Transverse colon (tissue), 4 donors: ENCODE measurements at regions not wholly inside any gene's neighbourhood (a gene's known extent, or its start where the extent isn't known, plus 50 kb on each side); places are given as distances from the start of the nearest gene placed in this dataset.

Experiments used
- DNase-seq: peaks from one replicate; pipeline ENCODE4 v3.0.0-alpha.2; 2019
- H3K27ac ChIP-seq, 4 donors: fragments of 200-600 bp; sonication (generic); 2 replicates each; pipeline ENCODE4 v1.5.1; 2016 to 2018; ENCODE audit warnings: inconsistent platforms in 4 of 4
- H3K27me3 ChIP-seq: fragments of 200-600 bp; sonication (generic); 2 replicates; pipeline ENCODE4 v1.5.1; 2017; ENCODE audit warnings: inconsistent platforms
- H3K36me3 ChIP-seq, 4 donors: fragments of 200-600 bp; sonication (generic); 2 replicates each; pipeline ENCODE4 v1.5.1; 2017 to 2019; ENCODE audit warnings: inconsistent platforms in 4 of 4
- H3K4me1 ChIP-seq, 4 donors: fragments of 200-600 bp; sonication (generic); 2 replicates each; pipeline ENCODE4 v1.5.1; 2017 to 2020; ENCODE audit warnings: inconsistent platforms in 4 of 4
- H3K4me3 ChIP-seq, 4 donors: fragments of 200-600 bp; sonication (generic); 1 replicate in 1 of 4; 2 replicates in 3 of 4; pipeline versions ENCODE4 v1.5.1 to v1.6.1; 2017 to 2019; ENCODE audit warnings: inconsistent platforms in 4 of 4
- H3K9me3 ChIP-seq, 2 donors: fragments of 200-600 bp; sonication (generic); 2 replicates each; pipeline ENCODE4 v1.5.1; 2017 to 2019; ENCODE audit warnings: inconsistent platforms in 2 of 2
- EP300 ChIP-seq: sonication (generic); formaldehyde crosslinking; IDR thresholded peaks from one replicate; pipeline ENCODE4 v1.6.1; 2017; ENCODE audit warnings: antibody characterized with exemption, low read depth
- POLR2A ChIP-seq: fragments of 450-650 bp; IDR thresholded peaks from one replicate; pipeline ENCODE4 v1.6.1; 2016; ENCODE audit warnings: antibody characterized with exemption, mild to moderate bottlenecking, moderate library complexity
- POLR2AphosphoS5 ChIP-seq, 3 donors: sonication (generic); formaldehyde crosslinking; IDR thresholded peaks; one replicate each; pipeline ENCODE4 v1.6.1; 2016; ENCODE audit warnings: antibody characterized with exemption in 3 of 3
- WGBS, 2 donors: methylation state at CpG; one replicate each; pipeline ENCODE4 v1.1.5; 2018; ENCODE audit warnings: low coverage in 1 of 2; 5-methylcytosine and 5-hydroxymethylcytosine counted together
- in situ Hi-C, 4 donors: fragments of 200-750 bp; cut with MboI; loops; one replicate each; pipeline versions ENCODE4 v1.15.0 to v1.15.1; 2017; ENCODE audit warnings: low sequenced_read_pairs in 3 of 4, low pct_ligation_motif_present in 1 of 4, low pct_unique_long_range_greater_than_20kb in 1 of 4
- intact Hi-C: fragments of 100-400 bp; cut with DNase I; formaldehyde crosslinking; loops from one replicate; pipeline ENCODE4 v1.15.1; 2023; ENCODE audit warnings: low total_unique reads
- TF ChIP-seq, protein P1 (sequence below), 5 experiments: fragments of 200-600 bp in 3 of 5; fragments of 450-650 bp in 2 of 5; sonication (generic) in 3 of 5; IDR thresholded peaks; 1 replicate in 2 of 5; 2 replicates in 3 of 5; pipeline ENCODE4 v1.5.1; 2016 to 2017; ENCODE audit warnings: antibody characterized with exemption in 5 of 5, inconsistent platforms in 3 of 5, mild to moderate bottlenecking in 2 of 5, moderate library complexity in 1 of 5

DNA sequence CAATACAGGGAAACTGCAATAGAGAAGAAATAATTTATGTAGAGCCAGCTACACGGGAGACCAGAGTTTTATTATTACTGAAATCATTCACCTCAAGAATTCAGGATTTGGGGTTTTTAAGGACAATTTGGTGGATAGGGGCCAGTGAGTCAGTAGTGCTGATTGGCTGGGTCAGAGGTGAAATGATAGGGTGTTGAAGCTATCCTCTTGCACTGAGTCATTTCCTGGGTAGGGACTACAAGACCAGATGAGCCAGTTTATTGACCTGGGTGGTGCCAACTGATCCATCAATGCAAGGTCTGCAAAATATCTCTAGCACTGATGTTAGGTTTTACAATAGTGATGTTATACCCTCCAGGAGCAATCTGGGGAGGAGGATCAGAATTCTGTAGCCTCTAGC lies 486.3 kb downstream of the LRIG3 start:
- Histone ChIP-seq H3K36me3 (no peaks in the 10 kb centered on the region), H3K27ac (no peak overlapping the region), H3K4me1 (no peaks in the 10 kb centered on the region), H3K4me3 (no peak overlapping the region), H3K9me3 (no peaks in the 10 kb centered on the region), H3K27me3 (no peaks in the 10 kb centered on the region)
- TF ChIP-seq, protein P1, sequence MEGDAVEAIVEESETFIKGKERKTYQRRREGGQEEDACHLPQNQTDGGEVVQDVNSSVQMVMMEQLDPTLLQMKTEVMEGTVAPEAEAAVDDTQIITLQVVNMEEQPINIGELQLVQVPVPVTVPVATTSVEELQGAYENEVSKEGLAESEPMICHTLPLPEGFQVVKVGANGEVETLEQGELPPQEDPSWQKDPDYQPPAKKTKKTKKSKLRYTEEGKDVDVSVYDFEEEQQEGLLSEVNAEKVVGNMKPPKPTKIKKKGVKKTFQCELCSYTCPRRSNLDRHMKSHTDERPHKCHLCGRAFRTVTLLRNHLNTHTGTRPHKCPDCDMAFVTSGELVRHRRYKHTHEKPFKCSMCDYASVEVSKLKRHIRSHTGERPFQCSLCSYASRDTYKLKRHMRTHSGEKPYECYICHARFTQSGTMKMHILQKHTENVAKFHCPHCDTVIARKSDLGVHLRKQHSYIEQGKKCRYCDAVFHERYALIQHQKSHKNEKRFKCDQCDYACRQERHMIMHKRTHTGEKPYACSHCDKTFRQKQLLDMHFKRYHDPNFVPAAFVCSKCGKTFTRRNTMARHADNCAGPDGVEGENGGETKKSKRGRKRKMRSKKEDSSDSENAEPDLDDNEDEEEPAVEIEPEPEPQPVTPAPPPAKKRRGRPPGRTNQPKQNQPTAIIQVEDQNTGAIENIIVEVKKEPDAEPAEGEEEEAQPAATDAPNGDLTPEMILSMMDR (IDR thresholded peaks at IDR 0.05) = no peak
- intact Hi-C loops (no loop called here), in situ Hi-C loops (no loop called here)
- DNase-seq = no peak
- 86 to 100% methylated on average over 1 of the region's 1 CpG for WGBS, 2 donors

DNA sequence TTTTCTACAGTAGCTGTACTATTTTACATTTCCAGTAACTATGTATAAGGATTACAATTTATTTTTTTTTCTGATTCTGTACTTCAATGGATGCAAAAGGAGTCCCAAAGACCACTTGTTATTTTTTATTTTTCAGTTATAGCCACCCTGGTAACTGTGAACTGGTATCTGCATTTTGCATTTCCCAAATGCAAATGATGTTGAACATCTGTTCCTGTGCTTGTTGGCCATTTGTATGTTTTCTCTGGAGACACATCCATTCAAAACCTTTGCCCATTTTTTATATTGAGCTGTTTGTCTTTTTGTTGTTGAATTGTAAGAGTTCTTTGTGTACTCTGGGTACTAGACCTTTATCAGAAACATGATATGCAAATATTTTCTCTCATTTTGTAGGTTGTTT lies 485.6 kb downstream of the LRIG3 start:
- no peaks in the 10 kb centered on the region for H3K36me3 ChIP-seq
- in situ Hi-C loops = no loop called here
- TF ChIP-seq EP300 (no peak), POLR2A (no peak), POLR2AphosphoS5 (IDR thresholded peaks at IDR 0.05) (no peak)
- TF ChIP-seq, protein P1 (IDR thresholded peaks at IDR 0.05) = no peak
- no peak for DNase-seq
- no peaks in the 10 kb centered on the region for H3K4me1 ChIP-seq
- intact Hi-C loops = no loop called here
- no peaks in the 10 kb centered on the region for H3K9me3 ChIP-seq
- no peaks in the 10 kb centered on the region for H3K27me3 ChIP-seq
- H3K27ac ChIP-seq = no peak overlapping the region
- H3K4me3 ChIP-seq = no peak overlapping the region

DNA sequence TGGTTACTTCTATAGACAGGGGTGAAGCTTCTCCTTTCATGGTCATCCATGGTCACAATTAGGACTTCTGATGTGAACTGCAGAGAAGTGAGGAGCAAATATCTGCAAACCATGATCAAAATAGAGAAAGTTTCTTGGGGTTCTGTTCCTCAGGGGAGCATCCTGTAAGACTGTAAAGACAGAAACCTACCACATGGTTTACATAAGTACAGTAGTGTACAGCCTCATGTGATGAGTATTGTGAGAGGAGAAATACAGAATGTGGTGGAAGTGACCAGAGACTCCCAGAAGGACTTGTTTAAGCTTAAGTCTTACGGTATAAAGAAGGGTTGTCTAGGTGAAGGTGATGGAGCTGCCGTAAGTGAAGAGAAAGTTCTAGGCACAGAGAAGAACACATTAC lies 484.7 kb downstream of the LRIG3 start:
- H3K4me3 ChIP-seq = no peak overlapping the region
- WGBS, 2 donors = 94 to 100% methylated on average over 2 of the region's 2 CpGs
- no peak overlapping the region for H3K27ac ChIP-seq
- TF ChIP-seq POLR2A (no peak), EP300 (no peak), POLR2AphosphoS5 (IDR thresholded peaks at IDR 0.05) (no peak)
- TF ChIP-seq, protein P1 (IDR thresholded peaks at IDR 0.05) = no peak
- in situ Hi-C loops (no loop called here), intact Hi-C loops (no loop called here)
- DNase-seq = no peak
- no peaks in the 10 kb centered on the region for H3K27me3 ChIP-seq
- no peaks in the 10 kb centered on the region for H3K36me3 ChIP-seq
- no peaks in the 10 kb centered on the region for H3K9me3 ChIP-seq
- H3K4me1 ChIP-seq = no peaks in the 10 kb centered on the region

DNA sequence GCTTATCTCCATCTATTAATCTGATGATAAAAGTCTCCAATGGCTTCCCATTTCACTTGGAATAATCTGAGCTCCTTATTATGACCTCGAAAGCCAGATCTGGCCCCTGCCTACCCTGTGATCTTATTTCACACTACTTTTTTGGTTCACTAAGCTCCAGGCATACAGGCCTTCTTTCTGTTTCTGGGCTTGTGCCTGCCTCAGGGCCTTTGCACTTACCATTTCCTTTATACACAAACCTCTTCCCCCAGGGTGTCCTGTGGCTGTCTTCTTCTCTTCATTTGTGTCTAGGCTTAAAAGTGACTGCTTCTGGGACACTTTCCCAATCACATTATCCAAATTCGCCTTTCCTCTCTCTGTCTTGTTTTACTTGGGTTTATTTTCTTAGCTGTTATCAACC lies 478.8 kb downstream of the LRIG3 start:
- in situ Hi-C loops = no loop called here
- Histone ChIP-seq H3K4me1 (no peaks in the 10 kb centered on the region), H3K4me3 (no peak overlapping the region), H3K9me3 (no peaks in the 10 kb centered on the region), H3K27me3 (no peaks in the 10 kb centered on the region), H3K36me3 (no peaks in the 10 kb centered on the region), H3K27ac (no peak overlapping the region)
- no peak for TF ChIP-seq EP300
- TF ChIP-seq POLR2AphosphoS5 (IDR thresholded peaks at IDR 0.05) = no peak
- TF ChIP-seq POLR2A = no peak
- TF ChIP-seq, protein P1 (IDR thresholded peaks at IDR 0.05) = no peak
- no peak for DNase-seq
- intact Hi-C loops = no loop called here
- 88 to 89% methylated on average over 2 of the region's 2 CpGs for WGBS, 2 donors
